ENCODE measurements at regions not wholly inside any gene's neighbourhood (a gene's known extent, or its start where the extent isn't known, plus 50 kb on each side); places are given as distances from the start of the nearest gene placed in this dataset.

DNA sequence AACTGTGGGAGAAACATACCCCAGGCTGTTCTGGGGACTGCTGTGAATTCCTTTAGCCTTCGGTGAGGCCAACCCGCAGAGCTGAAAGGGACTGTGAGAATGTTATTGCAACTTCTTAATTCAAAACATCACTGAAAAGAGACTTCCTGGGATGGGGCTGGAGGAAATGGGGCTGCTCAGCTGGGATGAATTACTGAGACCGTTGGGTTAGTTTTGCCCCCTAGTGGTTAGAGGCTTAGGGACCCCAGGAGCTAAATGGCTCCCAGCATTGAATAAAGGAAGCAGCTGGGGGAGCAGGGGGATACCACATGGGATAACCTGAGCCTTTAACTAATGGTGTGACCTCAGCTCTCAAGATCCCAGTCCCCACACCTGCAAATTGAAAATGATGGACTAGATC lies 941.1 kb upstream of the FANCL start:
- Histone ChIP-seq H3K9ac (no peak overlapping the region), H3K4me3 (no peak overlapping the region), H3K4me1 (peaks cover 0 to 4% (median 0%) of the 10 kb centered on the region in 10 experiments; a peak in 1 of 20 replicates), H3K9me3 (replicated peaks in 1 of 11) (no peaks in the 10 kb centered on the region), H3K36me3 (no peaks in the 10 kb centered on the region), H4K20me1 (no peaks in the 10 kb centered on the region), H3K4me2 (no peak overlapping the region), H3K27me3 (no peaks in the 10 kb centered on the region), H3K27ac (no peak overlapping the region)
- TF ChIP-seq Cebpa-rat (IDR thresholded peaks at IDR 0.05) = no peak

DNA sequence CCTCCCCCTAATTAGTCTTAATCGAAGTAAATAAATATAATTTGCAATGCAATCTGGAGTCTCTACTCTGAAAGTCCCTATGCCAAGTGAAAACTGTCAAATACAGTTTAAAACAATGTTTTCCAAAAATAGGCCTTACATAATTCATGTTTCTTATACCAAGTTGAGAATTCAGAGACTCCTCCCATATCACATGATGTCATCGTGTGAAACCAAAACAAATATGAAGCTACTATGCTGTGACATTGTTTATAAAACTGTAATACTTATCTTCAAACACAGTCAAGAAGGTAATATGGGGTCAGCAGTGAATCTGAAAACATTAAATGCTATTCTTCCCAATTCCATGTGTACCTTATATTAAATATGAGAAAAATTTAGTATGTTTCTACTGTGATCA lies 940.2 kb upstream of the FANCL start:
- Histone ChIP-seq H3K4me3 (no peak overlapping the region), H3K4me2 (no peak overlapping the region), H3K27me3 (no peaks in the 10 kb centered on the region), H3K36me3 (no peaks in the 10 kb centered on the region), H3K9ac (no peak overlapping the region), H3K9me3 (replicated peaks in 1 of 11) (no peaks in the 10 kb centered on the region), H3K27ac (no peak overlapping the region), H3K4me1 (peaks cover 0 to 4% (median 0%) of the 10 kb centered on the region in 10 experiments; a peak in 1 of 20 replicates), H4K20me1 (no peaks in the 10 kb centered on the region)
- no peak for TF ChIP-seq Cebpa-rat (IDR thresholded peaks at IDR 0.05)

GRCh38 chr2:59180621-59181020 lies 939.5 kb upstream of the FANCL start:
- H4K20me1 ChIP-seq = no peaks in the 10 kb centered on the region
- H3K4me1 ChIP-seq = peaks cover 0 to 4% (median 0%) of the 10 kb centered on the region in 10 experiments; a peak in 1 of 20 replicates
- no peak overlapping the region for H3K9ac ChIP-seq
- H3K4me3 ChIP-seq = no peak overlapping the region
- no peak overlapping the region for H3K27ac ChIP-seq
- no peak for TF ChIP-seq Cebpa-rat (IDR thresholded peaks at IDR 0.05)
- H3K36me3 ChIP-seq = no peaks in the 10 kb centered on the region
- H3K27me3 ChIP-seq = no peaks in the 10 kb centered on the region
- no peak overlapping the region for H3K4me2 ChIP-seq
- no peaks in the 10 kb centered on the region for H3K9me3 ChIP-seq (replicated peaks in 1 of 11)

DNA sequence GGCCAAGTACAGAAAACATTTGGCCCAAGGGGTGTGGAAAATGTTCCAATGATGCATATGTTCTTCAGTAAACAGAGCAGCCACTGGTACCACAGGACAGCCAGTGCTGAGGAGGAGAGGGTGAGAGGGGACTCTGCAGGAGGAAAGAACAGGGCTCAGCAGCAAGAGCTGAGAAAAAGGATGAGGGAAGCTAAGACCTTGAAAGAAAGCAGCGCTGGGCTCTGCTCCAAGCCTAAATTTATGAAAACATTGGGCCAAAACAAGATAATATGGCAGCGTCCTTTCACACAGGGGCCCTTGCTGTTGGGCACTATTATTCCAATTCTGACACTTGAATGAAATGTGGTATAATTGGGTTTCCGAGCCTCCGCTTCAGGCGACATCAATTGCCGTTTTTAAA lies 939.0 kb upstream of the FANCL start:
- TF ChIP-seq Cebpa-rat (IDR thresholded peaks at IDR 0.05) = no peak
- no peak overlapping the region for H3K27ac ChIP-seq
- no peaks in the 10 kb centered on the region for H3K27me3 ChIP-seq
- no peak overlapping the region for H3K9ac ChIP-seq
- no peaks in the 10 kb centered on the region for H4K20me1 ChIP-seq
- no peak overlapping the region for H3K4me3 ChIP-seq
- H3K36me3 ChIP-seq = no peaks in the 10 kb centered on the region
- H3K4me1 ChIP-seq = peaks cover 0 to 4% (median 0%) of the 10 kb centered on the region in 10 experiments; a peak in 1 of 20 replicates
- no peak overlapping the region for H3K4me2 ChIP-seq
- H3K9me3 ChIP-seq (replicated peaks in 1 of 11) = no peaks in the 10 kb centered on the region

- TF ChIP-seq Cebpa-rat (IDR thresholded peaks at IDR 0.05) = no peak
- Histone ChIP-seq H3K27ac (no peak overlapping the region), H3K36me3 (no peaks in the 10 kb centered on the region), H3K9ac (no peak overlapping the region), H3K27me3 (no peaks in the 10 kb centered on the region), H3K4me1 (no peaks in the 10 kb centered on the region), H3K9me3 (replicated peaks in 1 of 11) (no peaks in the 10 kb centered on the region), H3K4me2 (no peak overlapping the region), H4K20me1 (no peaks in the 10 kb centered on the region), H3K4me3 (no peak overlapping the region)
Observed at GRCh38 chr2:59177748-59178147, 936.6 kb upstream of the FANCL start.

DNA sequence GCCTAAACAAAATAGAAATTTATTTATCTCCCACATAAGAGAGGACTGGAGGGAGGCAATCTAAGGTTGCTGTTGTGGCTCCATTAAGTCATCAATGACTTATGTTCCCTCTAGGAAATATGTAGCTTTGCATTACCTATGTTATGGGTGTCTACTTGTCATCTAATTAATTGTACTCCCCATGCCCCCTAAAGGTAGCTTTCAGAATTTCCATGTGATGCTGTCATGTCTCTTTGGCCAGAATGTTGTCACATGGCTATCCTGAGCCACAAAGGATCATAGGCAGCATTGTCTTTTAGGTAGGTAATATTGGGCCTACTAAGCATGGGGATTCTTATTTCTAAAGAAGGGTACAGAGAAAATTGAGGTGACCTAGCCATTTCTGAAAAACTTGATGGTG lies 935.6 kb upstream of the FANCL start:
- no peaks in the 10 kb centered on the region for H3K4me1 ChIP-seq
- no peaks in the 10 kb centered on the region for H3K36me3 ChIP-seq
- H3K9me3 ChIP-seq (replicated peaks in 1 of 11) = no peaks in the 10 kb centered on the region
- no peak overlapping the region for H3K9ac ChIP-seq
- no peaks in the 10 kb centered on the region for H4K20me1 ChIP-seq
- no peak overlapping the region for H3K27ac ChIP-seq
- H3K27me3 ChIP-seq = no peaks in the 10 kb centered on the region
- no peak overlapping the region for H3K4me3 ChIP-seq
- no peak overlapping the region for H3K4me2 ChIP-seq
- no peak for TF ChIP-seq Cebpa-rat (IDR thresholded peaks at IDR 0.05)

GRCh38 chr2:59174536-59175243 lies 933.6 kb upstream of the FANCL start:
- no peak overlapping the region for H3K4me3 ChIP-seq
- no peaks in the 10 kb centered on the region for H3K36me3 ChIP-seq
- H4K20me1 ChIP-seq = no peaks in the 10 kb centered on the region
- no peaks in the 10 kb centered on the region for H3K4me1 ChIP-seq
- no peak for TF ChIP-seq Cebpa-rat (IDR thresholded peaks at IDR 0.05)
- H3K27me3 ChIP-seq = no peaks in the 10 kb centered on the region
- H3K27ac ChIP-seq = no peak overlapping the region
- no peak overlapping the region for H3K4me2 ChIP-seq
- H3K9ac ChIP-seq = no peak overlapping the region
- H3K9me3 ChIP-seq (replicated peaks in 1 of 11) = no peaks in the 10 kb centered on the region

DNA sequence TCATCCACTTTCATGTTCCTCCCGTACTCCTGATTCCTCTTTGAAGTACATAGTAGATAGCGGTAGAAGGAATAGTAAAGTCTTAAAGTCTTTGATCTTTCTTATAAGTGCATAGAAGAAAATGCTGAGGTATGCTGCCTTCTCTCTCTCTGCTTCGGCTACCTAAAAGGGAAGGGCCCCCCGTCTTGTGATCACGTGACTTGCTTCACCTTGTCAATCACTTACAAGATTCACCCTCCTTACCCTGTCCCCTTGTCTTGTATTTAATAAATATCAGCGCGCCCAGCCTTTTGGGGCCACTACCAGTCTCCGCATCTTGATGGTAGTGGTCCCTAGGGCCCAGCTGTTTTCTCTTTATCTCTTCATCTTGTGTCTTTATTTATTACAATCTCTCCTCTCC lies 932.2 kb upstream of the FANCL start:
- Histone ChIP-seq H3K27me3 (no peaks in the 10 kb centered on the region), H4K20me1 (no peaks in the 10 kb centered on the region), H3K36me3 (no peaks in the 10 kb centered on the region), H3K9me3 (replicated peaks in 1 of 11) (no peaks in the 10 kb centered on the region), H3K27ac (no peak overlapping the region), H3K9ac (no peak overlapping the region), H3K4me2 (no peak overlapping the region), H3K4me3 (no peak overlapping the region), H3K4me1 (no peaks in the 10 kb centered on the region)
- no peak for TF ChIP-seq Cebpa-rat (IDR thresholded peaks at IDR 0.05)

GRCh38 chr2:59171019-59171418 lies 929.9 kb upstream of the FANCL start:
- H3K4me3 ChIP-seq = no peak overlapping the region
- no peak overlapping the region for H3K9ac ChIP-seq
- H4K20me1 ChIP-seq = no peaks in the 10 kb centered on the region
- no peaks in the 10 kb centered on the region for H3K27me3 ChIP-seq
- no peaks in the 10 kb centered on the region for H3K9me3 ChIP-seq (replicated peaks in 1 of 11)
- H3K36me3 ChIP-seq = no peaks in the 10 kb centered on the region
- TF ChIP-seq Cebpa-rat (IDR thresholded peaks at IDR 0.05) = no peak
- H3K4me1 ChIP-seq = no peaks in the 10 kb centered on the region
- H3K4me2 ChIP-seq = no peak overlapping the region
- no peak overlapping the region for H3K27ac ChIP-seq

DNA sequence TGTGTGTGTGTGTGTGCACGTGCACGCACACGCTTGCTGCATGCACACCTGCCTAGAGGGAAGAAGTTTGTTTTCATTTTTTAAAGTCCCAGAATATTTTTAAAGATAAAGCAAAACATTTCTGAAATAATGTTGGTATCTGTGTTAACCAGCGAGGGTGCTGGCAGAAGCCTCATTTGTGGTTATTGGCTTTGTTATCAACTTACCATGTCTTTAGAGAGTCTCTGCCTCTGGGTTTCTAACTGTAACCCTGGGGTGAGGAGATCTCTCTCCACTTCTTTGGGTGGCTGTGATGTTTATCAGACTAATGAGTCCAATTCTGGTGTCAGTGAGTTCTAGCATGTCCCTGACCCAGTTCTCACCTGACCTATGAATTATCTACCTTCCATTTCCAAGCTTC lies 927.6 kb upstream of the FANCL start:
- Histone ChIP-seq H3K9ac (no peak overlapping the region), H3K27ac (no peak overlapping the region), H4K20me1 (no peaks in the 10 kb centered on the region), H3K4me2 (no peak overlapping the region), H3K27me3 (no peaks in the 10 kb centered on the region), H3K36me3 (no peaks in the 10 kb centered on the region), H3K4me3 (no peak overlapping the region), H3K4me1 (no peaks in the 10 kb centered on the region), H3K9me3 (replicated peaks in 1 of 11) (no peaks in the 10 kb centered on the region)
- no peak for TF ChIP-seq Cebpa-rat (IDR thresholded peaks at IDR 0.05)
